ENCODE measurements at regions not wholly inside any gene's neighbourhood (a gene's known extent, or its start where the extent isn't known, plus 50 kb on each side); places are given as distances from the start of the nearest gene placed in this dataset.

GRCh38 chr12:107221913-107222312 lies 128.6 kb upstream of the CRY1 start:
- intact Hi-C loops (cut with micrococcal nuclease), result no loop called here
- ChIA-PET POLR2A (ENCODE audit: unreplicated experiment) (no interaction called here), CTCF (no interaction called here)

GRCh38 chr12:107223821-107224220 lies 130.5 kb upstream of the CRY1 start:
- no TSS peak for BruUV-seq (replicated peaks)
- DNase-seq (peak; percentile 20), ATAC-seq (no peak)
- Histone ChIP-seq H3K9me3 (ENCODE audit: low read length) (no peaks in the 10 kb centered on the region), H3K36me3 (ENCODE audit: low read depth, low read length) (no peaks in the 10 kb centered on the region), H3K9me2 (replicated peaks; ENCODE audit: low read length) (no peaks in the 10 kb centered on the region), H3K9ac (ENCODE audit: low read length) (no peak overlapping the region), H3K27me3 (ENCODE audit: low read length) (0 out of 2 replicates have a peak, but pooled peaks cover 3% of the 10 kb centered on the region), H4K20me1 (ENCODE audit: low read length) (no peaks in the 10 kb centered on the region), H3F3A (ENCODE audit: low read length, unreplicated experiment) (no peaks in the 10 kb centered on the region), H3K27ac (ENCODE audit: low read length) (no peak overlapping the region), H3K4me1 (ENCODE audit: insufficient read depth, low read length) (no peaks in the 10 kb centered on the region), H3K79me2 (ENCODE audit: low read length) (no peaks in the 10 kb centered on the region), H3K4me3 (ENCODE audit: low read length) (no peak overlapping the region), H2AFZ (ENCODE audit: low read length) (no peak overlapping the region), H3K4me2 (ENCODE audit: low read length) (no peak overlapping the region)
- CTCF ChIA-PET, result no interaction called here
- TF ChIP-seq EZH2 (IDR thresholded peaks at IDR 0.05; ENCODE audit: low read length, unreplicated experiment), result no peak
- TF ChIP-seq CTCF (conservative IDR thresholded peaks at IDR 0.05; ENCODE audit: low read depth, low read length), result peak; percentile 37; the same call in 1 of the 2 replicates
- intact Hi-C loops (cut with micrococcal nuclease), result no loop called here
- POLR2A ChIA-PET (ENCODE audit: unreplicated experiment), result no interaction called here

More at GRCh38 chr12:107221913-107222312, 128.6 kb upstream of the CRY1 start:
- Histone ChIP-seq H3K4me3 (ENCODE audit: low read length) (no peak overlapping the region), H3K9me3 (ENCODE audit: low read length) (no peaks in the 10 kb centered on the region), H3K9me2 (replicated peaks; ENCODE audit: low read length) (no peaks in the 10 kb centered on the region), H3K36me3 (ENCODE audit: low read depth, low read length) (no peaks in the 10 kb centered on the region), H4K20me1 (ENCODE audit: low read length) (no peaks in the 10 kb centered on the region), H3K27ac (ENCODE audit: low read length) (no peak overlapping the region), H3K9ac (ENCODE audit: low read length) (no peak overlapping the region), H3K79me2 (ENCODE audit: low read length) (no peaks in the 10 kb centered on the region), H3F3A (ENCODE audit: low read length, unreplicated experiment) (no peaks in the 10 kb centered on the region), H3K27me3 (ENCODE audit: low read length) (0 out of 2 replicates have a peak, but pooled peaks cover 3% of the 10 kb centered on the region), H3K4me2 (ENCODE audit: low read length) (no peak overlapping the region), H2AFZ (ENCODE audit: low read length) (no peak overlapping the region), H3K4me1 (ENCODE audit: insufficient read depth, low read length) (no peaks in the 10 kb centered on the region)
- TF ChIP-seq CTCF (conservative IDR thresholded peaks at IDR 0.05; ENCODE audit: low read depth, low read length) (no peak), EZH2 (IDR thresholded peaks at IDR 0.05; ENCODE audit: low read length, unreplicated experiment) (no peak), EZH2phosphoT487 (IDR thresholded peaks at IDR 0.05; ENCODE audit: borderline replicate concordance, low read length) (no peak)
- ATAC-seq (no peak), DNase-seq (no peak)
- BruUV-seq (replicated peaks), result no TSS peak

- Histone ChIP-seq H3K36me3 (ENCODE audit: low read depth, low read length) (no peaks in the 10 kb centered on the region), H3K4me2 (ENCODE audit: low read length) (no peak overlapping the region), H3K27ac (ENCODE audit: low read length) (no peak overlapping the region), H3K9me3 (ENCODE audit: low read length) (no peaks in the 10 kb centered on the region), H3K27me3 (ENCODE audit: low read length) (0 out of 2 replicates have a peak, but pooled peaks cover 2% of the 10 kb centered on the region), H3K4me1 (ENCODE audit: insufficient read depth, low read length) (no peaks in the 10 kb centered on the region), H2AFZ (ENCODE audit: low read length) (no peak overlapping the region), H3F3A (ENCODE audit: low read length, unreplicated experiment) (no peaks in the 10 kb centered on the region), H3K9ac (ENCODE audit: low read length) (no peak overlapping the region), H3K79me2 (ENCODE audit: low read length) (no peaks in the 10 kb centered on the region), H3K9me2 (replicated peaks; ENCODE audit: low read length) (no peaks in the 10 kb centered on the region), H4K20me1 (ENCODE audit: low read length) (no peaks in the 10 kb centered on the region), H3K4me3 (ENCODE audit: low read length) (no peak overlapping the region)
- intact Hi-C loops (cut with micrococcal nuclease), result no loop called here
- TF ChIP-seq EZH2phosphoT487 (IDR thresholded peaks at IDR 0.05; ENCODE audit: borderline replicate concordance, low read length) (no peak), EZH2 (IDR thresholded peaks at IDR 0.05; ENCODE audit: low read length, unreplicated experiment) (no peak), CTCF (conservative IDR thresholded peaks at IDR 0.05; ENCODE audit: low read depth, low read length) (no peak)
- POLR2A ChIA-PET (ENCODE audit: unreplicated experiment), result no interaction called here
- BruUV-seq (replicated peaks), result no TSS peak
- DNase-seq (peak; percentile 25), ATAC-seq (no peak)
- CTCF ChIA-PET, result no interaction called here
Observed at GRCh38 chr12:107225635-107226034, 132.3 kb upstream of the CRY1 start.

Data from PC-3 (cell line).